ENCODE measurements at regions not wholly inside any gene's neighbourhood (a gene's known extent, or its start where the extent isn't known, plus 50 kb on each side); places are given as distances from the start of the nearest gene placed in this dataset.

DNA sequence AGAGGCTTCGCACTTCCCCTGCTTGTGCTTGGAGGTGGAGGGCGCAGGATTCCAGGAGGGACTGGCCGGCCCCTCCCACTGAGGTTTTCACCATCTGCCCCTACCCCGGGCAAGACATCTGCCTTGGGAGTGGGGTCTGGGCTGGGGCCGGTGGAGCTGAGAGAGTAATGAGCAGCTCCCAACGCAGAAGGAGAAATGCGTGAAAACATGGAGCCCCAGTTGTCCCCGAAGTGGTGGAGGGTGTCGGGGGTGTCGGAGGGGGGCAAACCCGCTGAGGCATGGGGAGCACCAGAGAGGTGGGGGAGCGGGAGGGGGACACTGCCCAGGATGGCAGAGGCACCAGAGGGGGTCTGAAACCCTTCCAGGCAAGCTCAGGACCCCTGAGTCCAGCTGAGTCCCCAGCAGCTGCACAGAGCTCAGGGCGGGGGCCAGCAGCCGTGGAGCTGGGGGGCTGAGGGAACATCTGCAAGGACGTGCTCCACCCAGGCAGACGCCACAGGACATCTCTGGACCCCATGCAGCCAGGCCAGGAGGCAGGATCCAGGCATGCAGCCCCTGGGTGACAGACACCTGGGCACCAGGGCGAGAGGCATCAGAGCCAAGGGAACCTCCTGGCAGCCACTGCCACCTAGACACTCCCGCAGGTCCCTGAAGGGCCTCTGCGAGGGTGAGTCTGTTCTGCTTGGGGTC is 110.6 kb downstream of the SIK1 start:
- no peak for DNase-seq

DNA sequence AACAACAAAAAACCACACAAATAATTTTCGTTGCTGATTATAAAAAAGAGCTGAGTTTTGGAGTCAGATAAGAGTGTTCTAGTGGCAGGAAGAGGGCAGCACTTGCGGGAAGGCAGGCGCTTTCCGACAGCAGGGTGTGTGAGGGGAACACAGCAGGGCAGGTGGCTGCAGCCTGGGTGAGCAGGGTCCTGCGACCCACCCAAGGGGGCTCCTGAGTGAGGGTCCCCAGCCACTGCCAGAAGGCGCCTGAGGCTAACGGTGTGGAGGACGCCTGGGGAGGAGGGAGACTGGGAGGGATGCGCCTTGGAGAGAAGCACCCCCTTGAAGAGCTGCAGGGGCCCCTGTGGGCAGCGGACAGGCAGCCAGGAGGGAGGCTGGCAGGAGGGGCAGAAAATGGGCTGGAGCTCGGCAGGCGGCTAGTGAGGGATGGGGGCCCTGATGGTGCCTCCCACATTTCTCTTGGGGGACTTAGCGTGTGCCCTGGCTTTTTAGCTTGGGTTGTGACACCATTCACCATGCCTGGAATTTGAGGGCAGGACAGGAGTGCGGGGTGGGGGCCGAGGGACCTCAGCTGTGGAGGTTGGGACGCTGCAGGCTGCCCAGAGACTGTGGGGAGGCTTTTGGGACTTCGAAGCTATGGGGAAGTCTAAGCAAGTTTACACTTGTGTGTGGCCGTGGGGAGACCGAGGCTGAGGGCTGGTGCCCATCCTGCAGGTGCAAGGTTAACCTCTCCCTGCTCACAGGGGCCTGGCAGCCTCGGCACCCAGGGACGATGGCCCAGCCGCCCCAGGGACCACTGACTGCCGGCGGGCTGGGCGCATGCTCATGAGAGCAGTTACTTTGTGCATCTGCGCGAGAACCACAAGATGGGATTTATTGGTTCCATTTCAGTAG is 111.4 kb downstream of the SIK1 start:
- no peak for DNase-seq

DNA sequence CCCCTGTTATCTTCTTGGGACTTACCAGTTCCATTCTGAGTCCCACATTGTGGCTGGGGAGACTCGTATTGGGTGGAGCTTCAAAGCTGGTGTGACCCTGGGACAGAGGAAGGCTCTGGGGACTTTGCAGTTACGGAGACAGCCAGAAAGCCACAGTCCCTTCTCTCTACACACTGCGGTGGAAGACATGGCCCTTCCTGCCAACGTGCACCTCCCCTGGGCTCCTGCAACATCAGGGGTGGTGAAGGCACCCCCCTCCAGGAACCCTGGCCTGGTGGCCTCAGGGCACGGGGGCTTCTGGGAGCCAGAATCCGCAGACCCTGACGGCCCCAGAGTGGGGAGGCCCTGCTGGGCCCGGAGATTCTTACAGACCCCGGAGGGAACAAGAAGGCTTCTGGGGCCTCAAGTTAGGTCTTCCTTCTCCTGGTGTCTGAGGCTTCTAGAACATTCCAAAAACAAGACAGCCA is 113.0 kb downstream of the SIK1 start:
- no peak for DNase-seq

DNA sequence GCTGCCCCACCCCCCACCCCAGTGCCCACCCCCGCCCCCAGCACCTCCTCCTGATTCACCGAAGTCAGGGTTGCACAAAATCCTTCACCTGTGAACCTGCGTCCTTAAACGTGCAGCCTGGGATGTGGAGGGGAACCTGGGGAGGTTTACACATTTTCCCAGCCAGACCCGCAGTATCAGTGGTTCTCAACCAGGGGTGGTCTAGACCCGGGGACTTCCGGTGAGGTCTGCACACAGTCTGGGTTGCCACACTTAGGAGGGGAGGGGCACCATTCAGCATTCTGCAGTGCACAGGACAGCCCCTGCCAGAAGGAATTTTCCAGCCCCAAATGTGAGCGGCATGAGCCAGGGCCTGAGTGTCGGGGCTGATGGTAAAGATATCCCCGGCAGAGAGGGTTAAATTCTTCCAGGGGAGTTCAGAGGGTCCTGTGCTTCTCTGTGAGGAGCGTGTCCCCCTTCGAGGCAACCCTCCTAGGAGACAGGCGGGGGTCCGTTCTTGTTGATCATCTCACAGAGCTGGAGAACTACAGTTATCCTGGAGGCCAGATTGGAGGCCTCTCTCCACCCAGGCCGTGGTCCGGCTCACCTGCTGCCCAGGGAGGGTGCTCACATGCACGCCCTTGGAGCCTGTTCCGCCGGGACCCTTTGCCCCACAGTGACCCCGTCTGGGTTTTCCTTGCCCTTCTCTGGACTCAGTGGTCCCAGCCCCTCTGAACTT is 113.6 kb downstream of the SIK1 start:
- no peak for DNase-seq

DNA sequence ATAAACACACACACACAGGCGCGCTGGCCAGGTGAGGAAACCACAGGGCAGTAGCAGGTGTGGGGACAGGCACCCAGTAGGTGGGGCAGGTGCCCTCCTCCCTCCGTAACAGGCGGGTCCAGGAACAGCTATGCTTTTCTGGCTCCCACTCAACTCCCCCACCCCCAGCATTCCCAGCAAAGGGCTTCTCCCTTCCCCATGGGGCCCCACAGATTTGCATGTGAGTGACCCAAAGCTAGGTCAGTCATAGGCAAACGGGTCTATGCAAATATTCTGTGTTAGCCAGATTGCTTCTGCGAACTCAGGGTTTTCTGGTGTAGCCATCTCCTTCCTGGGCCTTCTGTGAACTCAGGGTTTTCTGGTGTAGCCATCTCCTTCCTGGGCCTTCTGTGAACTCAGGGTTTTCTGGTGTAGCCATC is 114.2 kb downstream of the SIK1 start:
- no peak for DNase-seq

DNA sequence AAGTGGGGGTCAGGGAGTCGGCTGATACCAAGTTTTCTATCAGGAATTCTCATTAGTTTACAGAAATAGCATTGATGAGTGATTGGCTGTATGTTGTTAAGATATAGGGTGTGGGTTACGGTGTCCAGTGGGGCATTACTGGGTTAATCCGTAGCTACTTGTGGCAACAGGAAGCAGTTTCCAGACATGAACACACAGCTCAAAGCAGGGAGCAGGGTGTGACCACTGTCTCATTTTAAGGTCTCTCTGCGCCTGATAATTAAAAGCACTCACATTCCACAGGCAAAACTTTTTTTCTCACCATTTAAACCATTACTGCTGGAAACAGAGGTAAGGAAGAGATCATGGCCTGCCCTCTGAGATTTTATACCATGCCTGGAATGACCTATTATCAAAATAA is 114.9 kb downstream of the SIK1 start:
- no peak for DNase-seq

DNA sequence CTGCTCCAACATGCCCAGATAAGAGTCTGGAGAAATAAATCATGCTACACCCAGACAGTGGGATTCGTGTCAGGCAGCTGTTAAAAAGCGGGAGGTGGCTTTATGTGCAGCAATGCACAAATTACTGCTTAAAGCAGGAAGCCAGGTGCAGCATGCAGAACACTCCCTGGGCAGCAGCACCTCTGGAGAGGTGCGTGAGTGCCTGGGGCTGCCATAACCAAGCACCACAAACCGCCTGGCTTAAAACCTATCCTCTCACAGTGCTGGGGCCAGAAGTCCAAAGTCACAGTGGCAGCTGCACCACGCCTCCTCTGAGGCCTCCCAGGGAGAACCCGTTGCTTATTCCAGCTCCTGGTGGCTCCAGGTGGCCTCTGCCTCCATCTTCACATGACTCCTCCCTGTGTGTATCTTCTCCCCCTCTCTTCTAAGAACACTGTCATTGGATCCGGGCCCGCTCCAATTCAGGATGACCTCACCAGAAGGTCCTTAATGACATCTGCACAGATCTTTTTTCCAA is 115.6 kb downstream of the SIK1 start:
- peak; percentile 95 for DNase-seq

DNA sequence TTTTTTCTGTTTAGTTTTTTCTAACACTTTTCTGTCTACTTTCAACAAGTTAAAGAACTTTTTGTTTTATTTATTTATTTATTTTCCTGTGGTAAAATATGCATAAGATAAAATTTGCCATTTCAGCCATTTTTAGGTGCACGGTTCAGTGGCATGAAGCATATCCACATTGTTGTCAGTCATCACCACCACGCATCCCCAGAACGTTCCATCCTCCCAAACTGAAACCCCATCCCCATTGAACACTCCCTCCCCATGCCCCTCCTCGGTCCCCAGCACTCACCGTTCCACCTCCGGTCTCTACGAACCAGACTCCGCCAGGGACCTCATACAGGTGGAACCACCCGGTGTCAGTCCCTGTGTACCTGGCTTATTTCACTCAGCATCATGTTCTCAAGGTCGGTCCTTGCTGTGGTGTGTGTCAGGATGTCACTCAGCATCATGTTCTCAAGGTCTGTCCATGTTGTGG is 118.1 kb downstream of the SIK1 start:
- DNase-seq, result no peak

DNA sequence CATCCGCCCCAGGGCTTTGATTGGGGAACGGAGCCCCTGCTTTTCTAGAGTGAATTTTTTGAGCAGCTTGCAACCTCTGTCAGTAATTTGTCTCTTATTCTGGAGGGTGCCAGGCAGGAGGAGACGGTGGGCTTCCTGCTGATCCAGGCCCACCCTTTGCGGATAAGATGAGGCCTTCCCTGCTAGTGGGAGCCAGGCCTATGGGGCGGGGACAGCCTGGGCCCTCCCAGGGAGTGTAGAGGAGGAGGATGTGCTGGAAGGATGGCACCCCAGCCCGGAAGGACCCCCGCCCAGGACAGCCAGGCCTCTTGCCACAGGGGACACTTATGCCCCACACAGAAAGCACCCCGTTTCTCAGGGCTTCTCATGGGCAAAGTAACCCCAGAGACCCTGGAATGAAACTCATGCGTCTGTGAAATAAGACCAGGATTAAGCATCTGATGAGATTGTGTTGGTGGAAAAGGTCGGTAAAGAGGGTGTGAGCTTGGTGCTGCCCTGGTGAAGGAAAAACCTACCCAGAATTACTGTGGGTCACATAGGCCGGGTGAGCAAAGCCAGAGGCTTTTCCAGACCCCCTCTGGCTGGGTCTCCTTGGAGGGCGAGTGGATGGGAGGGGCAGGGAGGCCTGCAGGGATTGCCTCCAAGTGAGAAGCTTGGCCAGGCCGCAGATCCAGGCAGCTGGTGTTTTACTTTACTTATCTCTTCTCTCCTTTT is 118.7 kb downstream of the SIK1 start:
- DNase-seq, result no peak

DNA sequence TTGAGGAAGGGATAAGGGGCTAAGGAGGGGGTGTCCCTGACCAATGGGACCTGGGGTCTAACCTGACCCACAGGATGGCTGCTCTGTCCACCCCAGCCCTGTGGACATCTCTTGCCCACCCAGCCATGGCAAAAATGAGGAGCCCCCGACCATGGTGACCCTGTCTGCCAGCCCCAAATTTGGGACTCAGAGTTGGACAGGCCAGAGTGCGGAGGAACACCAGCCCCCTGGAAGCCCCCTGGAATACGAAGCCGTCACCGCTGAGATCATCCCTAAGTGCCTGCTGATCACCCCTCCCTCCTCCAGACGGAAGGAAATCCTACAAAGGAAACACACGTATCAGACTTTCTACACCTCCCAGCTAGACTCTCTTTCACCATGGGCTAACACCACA is 119.3 kb downstream of the SIK1 start:
- DNase-seq, result no peak

DNA sequence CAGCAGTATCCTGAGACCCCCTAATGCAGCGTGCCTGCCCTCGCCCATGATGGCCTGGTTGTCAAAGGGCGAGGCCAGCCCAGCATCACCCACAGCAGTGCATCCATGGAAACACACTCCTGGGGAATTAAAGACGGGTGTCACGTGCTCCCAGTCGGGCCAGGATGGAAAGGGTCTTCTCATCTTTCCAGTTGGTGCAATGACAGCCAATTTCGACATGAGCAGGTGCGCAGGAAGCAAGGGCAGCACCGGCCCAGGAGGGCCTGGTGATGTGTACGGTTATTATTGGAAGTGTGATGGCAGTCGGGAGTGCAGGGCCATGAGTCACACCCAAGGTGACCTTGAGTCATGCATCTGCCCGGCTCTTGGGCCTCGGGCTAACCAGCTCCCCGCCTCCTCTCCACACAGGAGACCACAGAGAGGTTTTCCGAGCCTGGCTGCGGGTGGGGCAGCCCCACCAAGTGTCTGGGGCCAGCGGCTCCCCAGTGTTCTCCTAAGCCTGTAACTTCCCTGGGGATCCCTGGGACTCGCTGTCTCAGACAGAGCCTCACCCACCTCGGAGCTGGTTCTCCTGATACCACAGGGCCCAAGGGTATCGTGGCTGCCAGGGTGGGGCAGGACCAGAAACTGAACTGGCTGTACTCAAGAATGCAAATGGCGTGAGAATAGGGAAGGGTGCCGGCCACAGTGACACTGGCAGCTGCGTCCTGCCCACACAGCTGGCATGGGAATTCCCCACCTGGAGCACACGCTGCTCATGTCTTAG is 119.8 kb downstream of the SIK1 start:
- no peak for DNase-seq

DNA sequence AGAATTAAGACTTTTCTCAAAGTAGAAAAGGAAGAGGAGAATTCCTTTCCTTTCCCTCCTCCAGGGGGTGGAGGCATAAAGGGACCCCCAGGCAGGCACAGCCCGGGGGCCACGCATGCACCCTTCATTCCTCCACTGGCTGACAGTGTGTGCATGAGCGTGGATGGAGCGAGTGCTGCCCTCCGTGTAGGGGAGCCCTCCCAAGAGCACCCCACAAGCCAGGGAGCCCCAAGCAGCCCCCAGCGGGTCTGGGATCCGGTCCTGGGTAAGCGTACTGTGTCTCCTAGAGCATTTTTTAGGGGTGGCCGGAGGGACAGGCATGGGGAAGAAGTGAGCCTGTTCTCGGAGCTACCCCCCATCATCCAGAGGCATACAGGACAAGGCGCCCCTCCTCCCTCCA is 120.5 kb downstream of the SIK1 start:
- no peak for DNase-seq

DNA sequence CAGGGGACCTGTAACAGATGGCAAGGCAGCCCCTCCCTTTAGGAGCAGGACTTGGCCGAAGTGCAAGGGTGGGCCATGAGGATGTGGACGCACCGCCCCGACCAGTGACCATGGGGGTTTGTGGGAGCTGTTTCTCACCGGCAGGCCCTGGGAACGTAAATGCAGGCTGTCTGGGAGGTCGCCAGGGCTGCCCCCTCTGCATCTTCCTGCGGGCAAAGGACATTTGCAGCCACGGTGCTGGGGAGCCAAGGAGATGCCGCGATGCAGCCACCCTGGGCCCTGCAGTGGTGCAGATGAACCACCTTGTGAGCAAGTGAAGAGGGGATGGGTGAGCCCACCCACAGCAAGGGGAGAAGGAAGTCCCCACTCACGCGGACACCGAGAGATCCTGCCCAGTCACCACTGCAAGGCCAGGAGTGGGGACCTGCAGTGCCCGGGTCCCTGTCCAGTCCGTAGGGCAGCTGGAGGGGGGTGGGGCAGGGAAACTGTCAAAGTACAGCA is 121.1 kb downstream of the SIK1 start:
- no peak for DNase-seq

DNA sequence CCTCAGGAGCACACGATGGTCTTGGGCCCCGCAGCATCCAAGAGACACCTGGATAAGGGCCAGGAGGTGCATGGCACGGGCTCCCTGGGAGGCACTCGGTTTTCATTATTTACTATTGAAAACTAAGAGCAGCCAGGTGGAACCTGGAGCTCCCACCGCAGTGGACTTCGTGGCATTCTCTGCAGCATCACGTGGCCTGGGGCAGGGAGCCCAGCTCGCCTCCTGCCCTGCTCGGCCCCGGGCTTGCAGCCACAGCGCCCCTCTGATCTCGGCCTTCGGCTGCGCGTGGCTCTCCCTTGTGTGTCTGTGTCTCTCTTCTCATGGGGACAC is 121.6 kb downstream of the SIK1 start:
- no peak for DNase-seq

DNA sequence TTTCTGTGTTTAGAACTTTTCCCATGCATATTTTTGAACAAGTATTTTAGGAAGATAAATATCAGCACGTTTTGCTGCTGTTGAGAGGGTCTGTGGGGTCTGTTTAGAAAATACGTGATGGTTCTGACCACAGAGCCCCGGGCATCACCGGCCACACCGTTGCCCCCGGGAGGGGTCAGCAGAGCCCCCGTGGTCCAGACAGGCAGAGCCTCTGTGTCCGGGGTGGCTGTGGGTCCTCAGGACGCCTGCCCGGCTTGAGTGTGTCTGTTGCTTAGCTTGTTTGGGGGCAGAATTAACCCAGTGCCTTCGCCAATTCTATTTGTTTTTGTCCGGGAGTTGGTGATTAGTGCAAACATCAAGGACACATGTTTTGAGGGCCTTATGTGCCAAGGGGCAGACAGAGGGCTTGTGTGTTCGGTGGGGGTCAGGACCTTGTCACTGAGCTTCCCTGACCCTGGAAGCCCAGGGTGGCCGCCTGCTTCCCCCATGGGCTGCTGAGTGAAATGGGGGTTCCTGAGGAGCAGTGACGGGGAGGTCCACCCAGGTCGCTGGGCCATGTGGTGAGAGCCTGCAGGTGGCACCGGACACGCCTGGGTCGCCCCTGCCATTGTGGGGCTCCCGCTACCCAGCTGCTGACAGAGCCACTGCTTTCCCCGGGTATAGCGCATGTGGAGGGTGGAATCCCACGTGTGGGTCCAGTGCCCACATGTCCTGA is 122.2 kb downstream of the SIK1 start:
- DNase-seq, result no peak

DNA sequence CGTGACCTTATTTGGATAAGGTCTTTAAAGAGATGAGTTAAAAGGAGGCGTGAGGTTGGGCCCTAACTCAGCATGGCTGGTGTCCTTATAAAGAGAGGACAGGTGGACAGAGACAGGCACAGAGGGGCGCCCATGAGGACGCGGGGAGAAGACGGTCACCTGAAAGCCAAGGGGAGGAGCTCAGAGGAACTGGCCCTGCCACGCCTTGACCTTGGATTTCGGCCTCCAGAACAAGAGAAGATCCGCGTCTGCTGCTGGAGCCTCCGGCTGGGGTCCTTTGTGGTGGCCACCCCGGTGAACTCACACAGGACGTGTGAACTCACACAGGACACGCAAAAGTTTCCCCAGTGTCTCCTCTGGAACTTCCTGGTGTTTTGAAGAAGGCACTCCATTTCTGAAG is 122.7 kb downstream of the SIK1 start:
- no peak for DNase-seq

DNA sequence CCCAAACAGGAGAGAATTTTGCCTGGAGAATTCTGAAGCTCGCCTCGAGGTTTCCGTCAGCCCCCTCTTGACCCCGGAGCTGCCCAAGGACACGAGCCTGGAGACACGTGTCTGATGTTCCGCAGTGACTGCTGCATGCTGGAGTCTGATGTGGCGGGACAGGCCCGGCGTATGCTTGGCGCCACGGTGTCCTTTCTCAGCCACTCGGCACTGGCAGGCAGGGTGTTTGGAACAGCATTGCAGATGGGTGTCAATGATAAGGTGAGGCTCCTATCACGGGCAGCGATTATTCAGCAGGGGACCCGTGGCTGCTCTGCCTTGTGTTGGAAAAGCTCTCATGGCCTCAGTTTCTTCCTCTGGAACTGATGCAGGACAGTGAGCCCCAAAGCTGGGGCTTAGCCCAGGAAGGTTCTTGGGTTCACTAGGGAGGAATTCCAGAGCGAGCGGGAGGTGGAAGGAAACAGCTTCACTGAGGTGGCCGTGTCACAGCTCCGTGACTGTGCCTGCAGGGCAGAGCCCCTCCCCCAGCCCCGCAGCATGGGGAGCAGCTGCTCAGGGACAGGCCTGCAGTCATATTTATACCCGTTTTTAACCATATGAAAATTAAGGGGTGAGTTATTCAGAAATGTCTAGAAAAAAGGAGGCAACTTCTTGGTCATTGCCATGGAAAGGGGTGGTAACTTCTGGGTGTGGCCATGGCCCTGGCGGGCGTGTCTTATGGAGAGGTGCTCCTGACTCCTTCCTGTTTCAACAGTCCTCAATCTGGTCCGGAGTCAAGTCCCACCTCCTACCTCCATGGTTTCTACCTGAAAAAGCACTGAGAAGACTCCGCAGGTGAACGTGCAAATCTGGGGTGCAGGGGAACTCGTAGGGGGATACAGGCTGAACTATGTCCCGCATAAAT is 123.4 kb downstream of the SIK1 start:
- no peak for DNase-seq

DNA sequence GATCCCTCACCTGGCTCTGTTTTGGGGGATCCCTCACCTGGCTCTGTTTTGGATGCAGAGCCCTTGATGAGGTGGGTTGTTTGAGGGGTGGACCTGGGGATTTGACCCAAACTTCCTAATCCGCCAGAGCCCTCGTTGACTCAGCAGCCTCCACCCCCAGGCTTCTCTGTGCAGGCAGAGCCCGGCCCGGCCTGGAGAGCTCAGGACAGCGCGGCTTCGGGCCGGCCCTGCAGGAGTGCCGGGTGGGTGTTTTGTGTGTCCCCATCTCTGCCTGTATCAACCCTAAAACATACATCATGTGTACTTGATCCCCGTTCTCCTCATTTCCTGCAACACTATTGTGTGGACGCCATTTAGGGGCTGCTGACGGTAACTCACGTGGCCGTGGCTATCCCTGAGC is 124.2 kb downstream of the SIK1 start:
- DNase-seq, result no peak

DNA sequence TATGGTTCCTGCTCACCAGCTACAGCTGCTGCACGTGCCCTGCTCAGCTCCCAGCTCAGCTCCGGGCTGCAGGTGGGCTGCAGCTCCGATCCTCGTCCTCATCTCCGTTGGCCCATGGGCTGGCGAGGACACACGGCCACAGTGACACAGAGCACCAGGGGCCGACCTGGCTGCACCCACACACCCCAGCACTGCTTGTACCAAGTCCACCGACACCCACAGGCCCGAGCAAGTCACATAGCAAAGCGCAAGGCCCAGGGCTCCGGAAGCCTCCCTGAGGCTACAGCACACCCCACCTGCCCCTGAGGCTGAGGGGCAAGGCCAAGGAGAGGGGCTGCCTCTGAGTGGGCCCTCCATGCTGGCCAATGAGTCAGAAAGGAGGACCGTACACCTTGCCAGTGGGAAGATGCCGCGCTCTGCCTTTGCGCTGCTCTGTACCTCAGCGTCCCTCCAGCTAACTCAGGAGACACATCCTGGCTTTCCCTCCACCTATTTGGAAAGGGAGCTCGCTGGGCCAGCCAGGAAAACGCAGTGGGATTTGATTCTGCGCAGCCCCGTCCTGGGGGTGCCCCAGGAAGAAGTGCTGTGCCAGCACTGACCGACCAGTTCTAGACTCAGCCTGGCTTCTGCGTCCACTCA is 124.8 kb downstream of the SIK1 start:
- DNase-seq, result no peak
